ENCODE measurements at regions not wholly inside any gene's neighbourhood (a gene's known extent, or its start where the extent isn't known, plus 50 kb on each side); places are given as distances from the start of the nearest gene placed in this dataset.

DNA sequence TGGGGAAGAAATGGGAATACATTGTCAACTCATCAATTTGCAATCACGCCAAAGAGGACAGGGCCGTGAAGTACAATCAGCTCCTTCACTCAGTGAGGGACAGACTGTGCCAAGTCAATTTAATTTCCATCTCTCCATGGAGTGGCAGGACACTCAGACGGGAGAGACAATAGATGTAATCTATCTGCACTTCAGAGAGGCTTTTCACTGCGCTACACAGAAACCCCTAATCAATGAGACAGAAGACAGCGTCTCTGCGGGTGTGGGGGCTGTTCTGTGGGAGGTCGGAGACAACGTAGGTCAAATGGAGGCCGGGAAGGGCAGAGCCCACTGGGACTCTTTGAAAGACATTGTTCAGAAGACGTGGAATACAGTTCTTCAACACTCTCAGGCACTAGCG is 541.0 kb upstream of the ADARB2 start:
- Histone ChIP-seq H3K9me3 (ENCODE audit: control insufficient read depth in 1 of 2, insufficient read depth in 1 of 2, low read length in 2 of 2) (peaks cover 0 to 5% of the 10 kb centered on the region in 2 experiments), H3K27ac (ENCODE audit: low read depth in 1 of 2, low read length in 2 of 2) (no peak overlapping the region), H3K36me3 (ENCODE audit: insufficient read depth, low read length) (no peaks in the 10 kb centered on the region), H3K4me1 (ENCODE audit: insufficient read depth, low read length) (no peaks in the 10 kb centered on the region), H3K4me3 (ENCODE audit: low read length) (no peak overlapping the region), H3K27me3 (ENCODE audit: control insufficient read depth in 1 of 2, insufficient read depth in 2 of 2, low read length in 2 of 2) (no peaks in the 10 kb centered on the region)
- peaks cover 5% of the 10 kb centered on the region for H3K9me3 Mint-ChIP-seq
- no peak overlapping the region for H3K27ac Mint-ChIP-seq
- DNase-seq (no peak), ATAC-seq (ENCODE audit: poor library complexity) (no peak)
- no peaks in the 10 kb centered on the region for H3K27me3 Mint-ChIP-seq
- no peaks in the 10 kb centered on the region for H3K4me1 Mint-ChIP-seq (ENCODE audit: low read depth)
- no peak for TF ChIP-seq CTCF (IDR thresholded peaks at IDR 0.05)
- ChIA-PET CTCF (no interaction called here), POLR2A (no interaction called here)
- intact Hi-C loops (cut with DNase I, micrococcal nuclease): no loop called here
- H3K36me3 Mint-ChIP-seq (ENCODE audit: low read depth): no peaks in the 10 kb centered on the region
- no peak overlapping the region for H3K4me3 Mint-ChIP-seq

- no peak overlapping the region for H3K4me3 Mint-ChIP-seq
- peaks cover 0 to 14% of the 10 kb centered on the region in 2 experiments for H3K9me3 ChIP-seq (ENCODE audit: control insufficient read depth in 1 of 2, insufficient read depth in 1 of 2, low read length in 2 of 2)
- intact Hi-C loops (cut with DNase I, micrococcal nuclease): no loop called here
- DNase-seq (no peak), ATAC-seq (ENCODE audit: poor library complexity) (no peak)
- no peak overlapping the region for H3K27ac ChIP-seq (ENCODE audit: low read depth in 1 of 2, low read length in 2 of 2)
- no peaks in the 10 kb centered on the region for H3K36me3 ChIP-seq (ENCODE audit: insufficient read depth, low read length)
- no peaks in the 10 kb centered on the region for H3K4me1 ChIP-seq (ENCODE audit: insufficient read depth, low read length)
- no peak for TF ChIP-seq CTCF (IDR thresholded peaks at IDR 0.05)
- H3K9me3 Mint-ChIP-seq: peaks cover 2% of the 10 kb centered on the region
- CTCF ChIA-PET: no interaction called here
- no peak overlapping the region for H3K4me3 ChIP-seq (ENCODE audit: low read length)
- no peaks in the 10 kb centered on the region for H3K36me3 Mint-ChIP-seq (ENCODE audit: low read depth)
- no peaks in the 10 kb centered on the region for H3K27me3 ChIP-seq (ENCODE audit: control insufficient read depth in 1 of 2, insufficient read depth in 2 of 2, low read length in 2 of 2)
- no peak overlapping the region for H3K27ac Mint-ChIP-seq
- POLR2A ChIA-PET: no interaction called here
- H3K4me1 Mint-ChIP-seq (ENCODE audit: low read depth): no peaks in the 10 kb centered on the region
- peaks cover 13% of the 10 kb centered on the region for H3K27me3 Mint-ChIP-seq
Measured at GRCh38 chr10:2263561-2263960, 526.2 kb upstream of the ADARB2 start.

DNA sequence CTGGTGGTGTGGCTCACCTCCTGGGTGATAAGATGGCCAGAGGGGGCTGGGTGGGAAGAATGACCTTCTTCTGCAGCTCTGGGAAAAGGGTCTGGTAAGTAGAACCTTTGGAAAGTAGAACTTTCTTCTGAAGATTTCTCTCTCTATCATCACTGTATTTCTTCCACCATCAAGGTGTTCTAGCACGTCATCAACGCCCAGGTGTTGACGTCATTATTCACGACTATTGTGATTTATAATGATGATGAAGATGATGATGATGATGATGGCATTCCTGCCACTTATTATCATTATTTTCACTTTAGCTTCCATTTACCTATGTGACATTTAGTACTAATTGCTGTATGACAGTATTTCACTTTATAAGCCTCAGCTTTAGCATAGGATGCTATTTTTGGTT is 525.6 kb upstream of the ADARB2 start:
- no peak overlapping the region for H3K4me3 ChIP-seq (ENCODE audit: low read length)
- TF ChIP-seq CTCF (IDR thresholded peaks at IDR 0.05): no peak
- H3K27ac Mint-ChIP-seq: no peak overlapping the region
- intact Hi-C loops (cut with DNase I, micrococcal nuclease): no loop called here
- H3K4me3 Mint-ChIP-seq: no peak overlapping the region
- H3K36me3 Mint-ChIP-seq (ENCODE audit: low read depth): no peaks in the 10 kb centered on the region
- ChIA-PET POLR2A (no interaction called here), CTCF (no interaction called here)
- no peaks in the 10 kb centered on the region for H3K27me3 ChIP-seq (ENCODE audit: control insufficient read depth in 1 of 2, insufficient read depth in 2 of 2, low read length in 2 of 2)
- peaks cover 2% of the 10 kb centered on the region for H3K9me3 Mint-ChIP-seq
- peaks cover 6% of the 10 kb centered on the region for H3K27me3 Mint-ChIP-seq
- no peaks in the 10 kb centered on the region for H3K36me3 ChIP-seq (ENCODE audit: insufficient read depth, low read length)
- ATAC-seq (ENCODE audit: poor library complexity) (no peak), DNase-seq (no peak)
- H3K9me3 ChIP-seq (ENCODE audit: control insufficient read depth in 1 of 2, insufficient read depth in 1 of 2, low read length in 2 of 2): peaks cover 0 to 14% of the 10 kb centered on the region in 2 experiments
- no peaks in the 10 kb centered on the region for H3K4me1 Mint-ChIP-seq (ENCODE audit: low read depth)
- H3K27ac ChIP-seq (ENCODE audit: low read depth in 1 of 2, low read length in 2 of 2): no peak overlapping the region
- H3K4me1 ChIP-seq (ENCODE audit: insufficient read depth, low read length): no peaks in the 10 kb centered on the region
